Central memory CD4-positive, alpha-beta T cell (primary cell): ENCODE measurements at regions not wholly inside any gene's neighbourhood (a gene's known extent, or its start where the extent isn't known, plus 50 kb on each side); places are given as distances from the start of the nearest gene placed in this dataset.

ENCODE experiments used
- DNase-seq: peaks from one replicate; pipeline ENCODE4 v3.0.0; 2022

GRCh38 chr15:45743426-45744235 lies 108.8 kb downstream of the SQOR start:
- DNase-seq, result no peak

GRCh38 chr15:45744236-45744589 lies 109.4 kb downstream of the SQOR start:
- DNase-seq, result no peak

GRCh38 chr15:45747426-45747825 lies 112.6 kb downstream of the SQOR start:
- DNase-seq, result no peak

GRCh38 chr15:45751629-45752028 lies 116.8 kb downstream of the SQOR start:
- no peak for DNase-seq

GRCh38 chr15:45759936-45760335 lies 125.1 kb downstream of the SQOR start:
- no peak for DNase-seq

GRCh38 chr15:45762726-45763125 lies 127.9 kb downstream of the SQOR start:
- no peak for DNase-seq

GRCh38 chr15:45763170-45763869 lies 128.5 kb downstream of the SQOR start:
- no peak for DNase-seq

GRCh38 chr15:45773149-45773548 lies 138.3 kb downstream of the SQOR start:
- DNase-seq, result no peak

GRCh38 chr15:45776772-45777171 lies 141.9 kb downstream of the SQOR start:
- DNase-seq, result no peak

- DNase-seq, result no peak
These were observed 143.0 kb downstream of the SQOR start for GRCh38 chr15:45777781-45778180.

- no peak for DNase-seq
These were observed 145.5 kb downstream of the SQOR start for GRCh38 chr15:45780352-45780751.

GRCh38 chr15:45784656-45785055 lies 149.8 kb downstream of the SQOR start:
- no peak for DNase-seq

GRCh38 chr15:45785897-45786296 lies 151.1 kb downstream of the SQOR start:
- no peak for DNase-seq

- no peak for DNase-seq
These were observed 155.6 kb downstream of the SQOR start for GRCh38 chr15:45790325-45790943.

- no peak for DNase-seq
These were observed 159.5 kb downstream of the SQOR start for GRCh38 chr15:45794304-45794703.

GRCh38 chr15:45794712-45795439 lies 160.0 kb downstream of the SQOR start:
- no peak for DNase-seq

GRCh38 chr15:45795440-45796069 lies 160.7 kb downstream of the SQOR start:
- no peak for DNase-seq

GRCh38 chr15:45796433-45796832 lies 161.6 kb downstream of the SQOR start:
- no peak for DNase-seq

GRCh38 chr15:45799508-45799907 lies 164.7 kb downstream of the SQOR start:
- no peak for DNase-seq

GRCh38 chr15:45801543-45801942 lies 166.7 kb downstream of the SQOR start:
- no peak for DNase-seq

GRCh38 chr15:45802140-45802539 lies 167.3 kb downstream of the SQOR start:
- no peak for DNase-seq

- DNase-seq, result no peak
These were observed 169.2 kb downstream of the SQOR start for GRCh38 chr15:45804028-45804427.

GRCh38 chr15:45810201-45810600 lies 175.4 kb downstream of the SQOR start:
- DNase-seq, result no peak
